ENCODE measurements at regions not wholly inside any gene's neighbourhood (a gene's known extent, or its start where the extent isn't known, plus 50 kb on each side); places are given as distances from the start of the nearest gene placed in this dataset.

DNA sequence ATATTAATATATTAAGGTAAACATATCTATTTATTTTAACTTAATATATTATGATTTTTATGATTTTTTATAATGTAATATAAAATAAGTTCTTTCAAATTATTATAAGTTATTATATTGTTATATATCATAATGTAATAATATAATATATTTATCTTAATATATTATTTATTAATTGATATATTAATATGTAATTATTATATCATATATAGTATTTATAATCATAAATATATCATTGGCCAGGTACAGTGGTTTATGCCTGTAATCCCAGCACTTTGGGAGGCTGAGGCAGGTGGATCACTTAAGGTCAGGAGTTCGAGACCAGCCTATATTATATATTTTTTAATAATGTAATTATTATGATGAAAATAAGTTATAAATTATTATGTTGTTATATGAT, 118.1 kb downstream of the MPP7 start:
- TF ChIP-seq, protein P1, sequence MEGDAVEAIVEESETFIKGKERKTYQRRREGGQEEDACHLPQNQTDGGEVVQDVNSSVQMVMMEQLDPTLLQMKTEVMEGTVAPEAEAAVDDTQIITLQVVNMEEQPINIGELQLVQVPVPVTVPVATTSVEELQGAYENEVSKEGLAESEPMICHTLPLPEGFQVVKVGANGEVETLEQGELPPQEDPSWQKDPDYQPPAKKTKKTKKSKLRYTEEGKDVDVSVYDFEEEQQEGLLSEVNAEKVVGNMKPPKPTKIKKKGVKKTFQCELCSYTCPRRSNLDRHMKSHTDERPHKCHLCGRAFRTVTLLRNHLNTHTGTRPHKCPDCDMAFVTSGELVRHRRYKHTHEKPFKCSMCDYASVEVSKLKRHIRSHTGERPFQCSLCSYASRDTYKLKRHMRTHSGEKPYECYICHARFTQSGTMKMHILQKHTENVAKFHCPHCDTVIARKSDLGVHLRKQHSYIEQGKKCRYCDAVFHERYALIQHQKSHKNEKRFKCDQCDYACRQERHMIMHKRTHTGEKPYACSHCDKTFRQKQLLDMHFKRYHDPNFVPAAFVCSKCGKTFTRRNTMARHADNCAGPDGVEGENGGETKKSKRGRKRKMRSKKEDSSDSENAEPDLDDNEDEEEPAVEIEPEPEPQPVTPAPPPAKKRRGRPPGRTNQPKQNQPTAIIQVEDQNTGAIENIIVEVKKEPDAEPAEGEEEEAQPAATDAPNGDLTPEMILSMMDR (conservative IDR thresholded peaks at IDR 0.05): no peak
- no peaks in the 10 kb centered on the region for H3K9me3 Mint-ChIP-seq
- H3K4me3 Mint-ChIP-seq: no peak overlapping the region
- H3K27me3 Mint-ChIP-seq: no peaks in the 10 kb centered on the region
- H3K36me3 Mint-ChIP-seq: no peaks in the 10 kb centered on the region
- no peak for DNase-seq (ENCODE audit: extremely low spot score, unreplicated experiment)
- H3K27ac Mint-ChIP-seq: no peak overlapping the region
- H3K4me1 Mint-ChIP-seq (ENCODE audit: unreplicated experiment): no peaks in the 10 kb centered on the region

DNA sequence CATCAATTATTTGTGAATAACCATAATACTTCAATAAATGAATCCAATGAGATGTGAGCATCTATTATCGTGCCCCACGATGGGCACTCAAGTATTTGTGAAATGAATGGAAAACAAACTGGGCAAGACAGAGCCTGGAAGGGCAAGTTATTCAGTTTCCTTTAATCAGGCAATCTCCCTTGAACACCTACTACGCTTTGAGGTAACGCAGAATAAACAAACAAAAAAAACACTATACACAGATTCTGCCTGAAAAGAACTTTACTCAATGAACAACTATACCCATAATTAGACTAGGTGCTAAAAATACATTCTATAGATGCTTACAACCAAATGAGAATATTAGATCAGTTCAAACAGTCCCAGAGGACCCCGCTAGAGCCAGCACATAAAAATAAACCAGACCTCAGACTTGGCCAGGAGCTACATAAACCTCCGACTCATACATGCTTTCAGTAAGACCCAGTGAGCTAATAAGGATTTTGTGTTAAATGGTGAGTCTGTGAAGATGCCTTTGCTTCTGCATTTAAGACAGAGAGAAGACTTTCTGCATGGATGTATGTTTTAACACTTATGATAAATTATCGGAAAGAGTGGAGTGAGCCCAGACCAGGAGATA, 121.3 kb downstream of the MPP7 start:
- TF ChIP-seq, protein P1 (conservative IDR thresholded peaks at IDR 0.05): no peak
- DNase-seq (ENCODE audit: extremely low spot score, unreplicated experiment): no peak
- no peaks in the 10 kb centered on the region for H3K27me3 Mint-ChIP-seq
- no peak overlapping the region for H3K4me3 Mint-ChIP-seq
- no peaks in the 10 kb centered on the region for H3K4me1 Mint-ChIP-seq (ENCODE audit: unreplicated experiment)
- H3K9me3 Mint-ChIP-seq: no peaks in the 10 kb centered on the region
- no peak overlapping the region for H3K27ac Mint-ChIP-seq
- no peaks in the 10 kb centered on the region for H3K36me3 Mint-ChIP-seq

DNA sequence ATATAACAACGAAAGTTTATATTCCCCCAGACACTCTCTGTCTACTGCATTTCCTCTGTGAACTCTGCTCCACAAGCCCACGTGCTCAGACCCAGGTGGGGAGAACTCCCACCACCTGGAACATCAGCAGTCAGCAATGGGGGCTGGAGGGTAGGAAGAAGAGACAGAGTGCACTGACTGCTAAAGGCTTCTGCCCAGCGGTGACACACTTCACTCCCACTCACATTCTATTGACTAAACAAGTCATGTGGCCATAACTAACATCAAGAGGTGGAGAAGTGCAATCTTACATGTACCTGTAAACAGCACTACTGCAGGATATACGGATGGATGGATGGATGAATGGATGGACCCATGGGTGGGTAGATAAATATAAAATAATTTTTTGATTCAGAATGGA, 122.2 kb downstream of the MPP7 start:
- no peak overlapping the region for H3K27ac Mint-ChIP-seq
- TF ChIP-seq, protein P1 (conservative IDR thresholded peaks at IDR 0.05): no peak
- H3K9me3 Mint-ChIP-seq: no peaks in the 10 kb centered on the region
- H3K4me1 Mint-ChIP-seq (ENCODE audit: unreplicated experiment): no peaks in the 10 kb centered on the region
- no peaks in the 10 kb centered on the region for H3K27me3 Mint-ChIP-seq
- DNase-seq (ENCODE audit: extremely low spot score, unreplicated experiment): no peak
- no peaks in the 10 kb centered on the region for H3K36me3 Mint-ChIP-seq
- H3K4me3 Mint-ChIP-seq: no peak overlapping the region

DNA sequence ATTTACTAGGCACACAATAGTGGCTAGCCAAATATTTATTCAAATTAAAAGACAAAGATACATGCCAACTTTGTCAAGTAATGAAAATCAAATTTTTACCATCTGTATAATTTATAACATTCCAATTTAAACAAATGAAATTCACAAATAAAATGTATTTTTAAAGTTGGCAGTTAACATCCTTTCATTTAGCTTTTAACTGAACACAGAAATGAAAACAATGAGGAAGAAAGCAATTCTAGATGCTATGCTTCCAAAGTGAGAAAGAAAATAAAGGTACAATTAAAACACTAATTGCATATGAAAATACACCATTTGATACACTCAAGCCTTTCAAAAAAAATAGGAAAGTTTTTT, 123.1 kb downstream of the MPP7 start:
- Mint-ChIP-seq H3K27me3 (no peaks in the 10 kb centered on the region), H3K4me1 (ENCODE audit: unreplicated experiment) (no peaks in the 10 kb centered on the region)

DNA sequence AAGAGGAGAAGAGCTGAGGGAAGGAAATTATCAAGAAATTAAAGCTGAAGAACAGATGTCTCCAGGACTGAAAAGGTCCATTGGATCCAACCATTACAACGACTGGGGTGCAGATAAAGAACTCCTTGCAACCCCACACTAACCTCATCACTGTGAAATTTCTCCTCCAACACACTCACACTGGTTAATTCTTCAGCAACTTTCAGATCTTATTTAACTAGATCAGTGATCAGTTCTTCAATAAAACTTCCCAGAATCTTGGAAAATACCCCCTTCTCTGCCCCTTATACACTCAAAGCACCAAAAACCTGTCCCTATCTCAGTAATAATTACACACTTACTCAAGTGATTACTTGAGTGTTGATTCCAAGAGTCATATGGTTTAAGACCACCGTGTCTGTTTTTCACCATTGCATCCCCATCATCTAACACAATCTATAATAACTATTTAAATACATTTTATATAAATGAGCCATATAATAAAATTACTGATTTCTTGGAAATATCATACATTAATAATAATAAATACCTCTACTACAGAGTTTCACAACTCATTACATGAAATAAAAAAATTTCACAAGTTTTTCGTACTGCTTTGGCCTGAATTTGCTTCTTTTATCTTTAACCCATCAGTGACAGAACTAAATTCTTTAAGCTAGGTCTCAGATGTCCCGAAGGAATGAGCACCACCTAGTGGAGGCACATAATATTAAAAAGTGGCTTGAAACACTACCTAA, 123.7 kb downstream of the MPP7 start:
- Mint-ChIP-seq H3K4me1 (ENCODE audit: unreplicated experiment) (no peaks in the 10 kb centered on the region), H3K27me3 (no peaks in the 10 kb centered on the region), H3K4me3 (no peak overlapping the region), H3K9me3 (no peaks in the 10 kb centered on the region), H3K36me3 (no peaks in the 10 kb centered on the region), H3K27ac (no peak overlapping the region)
- no peak for DNase-seq (ENCODE audit: extremely low spot score, unreplicated experiment)
- TF ChIP-seq, protein P1 (conservative IDR thresholded peaks at IDR 0.05): peak; percentile 92

More for the DNA sequence above, 123.1 kb downstream of the MPP7 start:
- Mint-ChIP-seq H3K27ac (no peak overlapping the region), H3K4me3 (no peak overlapping the region), H3K9me3 (no peaks in the 10 kb centered on the region), H3K36me3 (no peaks in the 10 kb centered on the region)
- DNase-seq (ENCODE audit: extremely low spot score, unreplicated experiment): no peak
- TF ChIP-seq, protein P1 (conservative IDR thresholded peaks at IDR 0.05): peak; percentile 34

All from type B pancreatic cell (in vitro differentiated cells).